ENCODE measurements at regions not wholly inside any gene's neighbourhood (a gene's known extent, or its start where the extent isn't known, plus 50 kb on each side); places are given as distances from the start of the nearest gene placed in this dataset.
A peak's percentile ranks its signal among the peaks of the same experiment; 100 is the strongest.
"Not testable (repeated sequence)": the region's sequence is repeated elsewhere in the genome, so short reads cannot be mapped to it uniquely, and the experiment has no call there.

DNA sequence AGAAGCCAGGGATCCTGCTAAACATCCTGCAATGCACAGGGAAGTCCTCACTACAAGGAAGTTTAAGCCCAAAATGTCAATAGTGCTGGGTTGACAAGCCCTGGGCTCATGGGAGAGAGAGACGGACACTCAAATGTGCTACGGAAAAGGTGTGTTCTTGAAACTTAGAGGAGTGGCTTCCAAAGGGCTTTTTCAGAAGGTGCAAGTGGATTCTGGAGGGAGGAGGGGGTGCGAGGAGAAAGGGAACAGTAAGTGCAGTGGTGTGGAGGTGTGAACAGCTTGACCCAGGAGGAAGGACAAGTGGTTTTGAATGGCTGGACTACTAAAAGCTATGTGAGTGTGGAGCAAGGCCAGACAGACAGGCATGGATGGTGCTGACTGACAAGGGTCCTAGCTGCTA, 50.4 kb upstream of the CECR2 start:
- intact Hi-C loops (cut with DNase I), result no loop called here
- no peak for DNase-seq

DNA sequence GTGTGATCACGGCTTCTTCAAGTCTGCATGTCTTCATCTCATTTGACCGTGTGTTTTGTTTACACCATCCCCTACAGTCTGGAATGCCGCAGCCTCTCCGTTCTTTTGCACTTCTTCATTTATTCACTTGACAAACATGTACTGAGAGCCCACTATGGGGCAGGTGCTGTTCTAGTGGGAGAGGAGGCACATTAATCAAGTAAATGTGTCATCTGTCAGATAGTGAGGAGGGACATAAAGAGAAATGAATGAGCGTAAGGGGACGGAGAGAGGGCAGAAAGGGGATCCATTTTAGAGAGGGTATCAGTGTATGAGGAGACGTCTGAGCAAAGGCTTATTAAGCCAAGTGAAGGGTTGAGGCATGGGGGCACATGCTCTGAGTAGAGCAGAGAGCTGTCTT, 54.0 kb upstream of the CECR2 start:
- no peak for DNase-seq
- intact Hi-C loops (cut with DNase I), result no loop called here

DNA sequence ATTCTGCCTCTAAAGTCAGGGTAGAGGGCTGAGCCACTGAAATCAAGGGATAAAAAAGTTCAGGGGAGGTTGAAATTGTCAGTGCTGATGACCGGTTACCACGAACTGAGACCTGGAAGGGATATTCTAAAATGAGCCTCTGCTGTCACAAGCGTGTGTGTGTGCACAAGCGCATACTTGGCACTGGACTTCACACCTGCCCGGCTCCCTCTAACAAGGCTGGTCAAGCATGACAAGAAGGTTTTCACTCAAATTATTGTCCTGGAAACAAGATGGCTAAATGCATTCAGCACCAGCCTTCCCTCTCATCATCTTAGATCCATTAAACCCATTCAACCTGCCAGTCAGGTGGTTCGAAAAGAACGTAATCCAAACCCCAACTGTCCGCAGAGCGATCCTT, 54.8 kb upstream of the CECR2 start:
- no peak for DNase-seq
- intact Hi-C loops (cut with DNase I), result no loop called here

DNA sequence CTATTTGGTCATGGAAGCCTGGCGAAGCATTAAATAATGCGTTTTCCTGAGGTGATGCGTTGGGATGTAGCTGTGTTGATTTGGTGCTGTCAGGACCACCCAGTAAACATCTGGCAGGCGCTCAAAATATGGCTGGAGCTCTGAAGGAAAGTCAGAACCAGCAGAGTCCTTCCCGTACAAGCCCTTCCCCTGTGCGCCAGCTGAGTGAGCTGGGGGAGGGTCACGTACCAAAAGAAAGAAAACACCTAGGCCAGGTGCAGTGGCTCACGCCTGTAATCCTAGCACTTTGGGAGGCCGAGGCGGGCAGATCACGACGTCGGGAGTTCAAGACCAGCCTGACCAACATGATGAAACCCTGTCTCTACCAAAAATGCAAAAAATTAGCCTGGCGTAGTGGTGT, 55.6 kb upstream of the CECR2 start:
- no peak for DNase-seq
- intact Hi-C loops (cut with DNase I), result no loop called here

DNA sequence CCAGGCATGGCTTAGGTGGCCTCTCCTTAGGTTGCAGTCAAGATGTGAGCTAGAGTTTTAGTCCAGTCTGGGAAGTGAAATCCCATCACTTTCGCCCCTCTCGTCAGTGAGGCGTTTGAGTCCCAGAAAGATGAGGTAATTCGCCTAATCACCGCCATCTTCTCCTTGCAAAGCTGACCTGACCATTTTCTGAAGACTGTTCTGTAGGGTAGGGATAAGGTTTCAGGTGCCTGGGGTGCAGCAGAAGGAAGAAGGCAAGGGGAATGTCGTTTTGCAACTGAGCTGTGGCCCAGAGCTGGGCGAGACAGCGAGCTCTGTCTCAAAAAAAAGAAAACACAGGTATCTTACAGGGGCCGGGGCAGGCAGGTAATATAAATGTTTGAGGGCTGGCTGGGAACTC, 61.7 kb upstream of the CECR2 start:
- no peak for DNase-seq
- intact Hi-C loops (cut with DNase I), result no loop called here

DNA sequence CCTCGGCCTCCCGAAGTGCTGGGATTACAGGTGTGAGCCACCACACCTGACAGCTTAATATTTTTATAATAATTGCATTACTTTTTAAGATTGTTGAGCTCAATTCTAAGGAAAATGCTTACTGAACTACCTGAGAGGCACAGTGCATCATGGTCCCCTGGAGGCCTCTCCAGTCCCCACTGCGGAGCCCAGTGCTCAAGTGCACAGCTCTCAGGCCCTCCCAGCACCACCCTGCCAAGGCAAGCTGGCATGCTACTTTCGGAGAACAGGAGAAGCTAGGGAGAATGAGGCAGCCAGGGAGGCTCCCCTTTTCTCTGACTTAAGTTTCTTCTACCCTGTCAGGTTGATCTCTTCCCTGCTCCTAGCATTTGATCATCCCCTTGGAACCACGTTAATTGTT, 64.2 kb upstream of the CECR2 start:
- DNase-seq, result peak in 2 of 10 donors; percentile 41 to 43
- intact Hi-C loops (cut with DNase I), result loop anchor here (2.0 kb wide), 1 partner anchor 20 kb away; no protein-coding TSS in a partner anchor

DNA sequence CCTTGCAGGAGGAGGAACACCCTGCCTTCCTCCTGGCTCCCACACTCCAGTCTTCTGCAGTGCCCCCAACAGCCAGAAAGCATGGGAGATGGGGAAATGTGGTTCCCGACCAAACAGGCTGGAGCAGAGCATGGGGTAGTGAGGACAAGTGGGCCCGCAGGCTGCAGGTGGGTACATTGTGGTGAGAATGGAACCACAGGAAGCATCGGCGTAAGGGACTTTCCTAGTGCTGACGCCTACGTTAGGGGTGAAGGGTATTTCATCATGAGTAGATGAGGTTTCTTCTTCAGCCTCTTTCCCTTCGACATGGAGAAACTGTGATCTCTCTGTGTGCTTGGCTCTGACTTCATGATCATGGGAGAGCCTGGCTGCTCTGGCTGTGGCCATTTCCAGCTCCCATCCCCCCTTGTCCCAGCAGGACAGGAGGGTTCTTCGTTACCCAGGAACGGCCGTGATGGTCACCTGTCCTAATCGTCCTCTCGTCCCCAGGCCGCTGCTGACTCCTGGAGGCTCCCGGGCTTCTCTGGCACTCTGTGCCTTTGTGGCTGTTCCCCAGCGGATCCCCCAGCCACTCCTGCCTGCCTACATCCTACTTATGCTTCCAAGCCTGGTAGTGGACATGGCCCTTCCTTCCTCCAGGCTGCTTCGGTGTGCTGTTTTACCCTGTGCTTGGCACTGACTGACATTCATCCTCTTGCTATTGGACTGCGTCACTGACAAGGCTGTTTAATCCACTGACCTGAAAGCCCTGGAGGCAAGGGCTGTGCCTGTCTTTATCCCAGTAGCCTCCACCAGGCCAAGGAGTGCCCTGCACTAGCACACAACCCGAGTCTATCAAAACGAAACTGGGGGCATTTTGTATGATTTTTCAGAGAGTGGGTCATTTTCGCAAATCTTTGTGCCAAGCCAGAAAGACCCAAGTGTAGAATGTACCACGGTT, 65.2 kb upstream of the CECR2 start:
- peak in 2 of 10 donors; percentile 57 to 75 for DNase-seq
- intact Hi-C loops (cut with DNase I), result loop anchor here (2.0 kb wide), 1 partner anchor 19 kb away; no protein-coding TSS in a partner anchor

DNA sequence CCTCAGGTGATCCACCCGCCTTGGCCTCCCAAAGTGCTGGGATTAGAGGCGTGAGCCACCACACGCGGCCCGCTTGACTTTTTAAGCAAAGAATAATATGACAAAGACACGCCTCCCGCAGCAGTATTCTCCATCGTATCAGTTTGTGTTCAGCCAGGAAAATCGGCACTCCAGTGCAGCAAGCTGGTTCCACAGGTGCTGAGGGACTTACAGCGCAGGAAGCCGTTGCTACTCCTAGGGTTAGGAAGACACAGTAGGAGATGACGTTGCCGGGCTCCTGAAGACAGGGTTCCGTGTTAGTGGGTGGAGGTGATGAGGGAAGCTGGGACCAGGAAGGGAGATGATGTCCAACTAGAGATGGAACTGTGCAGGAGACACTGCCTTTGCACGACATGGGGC, 65.8 kb upstream of the CECR2 start:
- DNase-seq, result peak in 2 of 10 donors; percentile 23 to 58
- intact Hi-C loops (cut with DNase I), result no loop called here

DNA sequence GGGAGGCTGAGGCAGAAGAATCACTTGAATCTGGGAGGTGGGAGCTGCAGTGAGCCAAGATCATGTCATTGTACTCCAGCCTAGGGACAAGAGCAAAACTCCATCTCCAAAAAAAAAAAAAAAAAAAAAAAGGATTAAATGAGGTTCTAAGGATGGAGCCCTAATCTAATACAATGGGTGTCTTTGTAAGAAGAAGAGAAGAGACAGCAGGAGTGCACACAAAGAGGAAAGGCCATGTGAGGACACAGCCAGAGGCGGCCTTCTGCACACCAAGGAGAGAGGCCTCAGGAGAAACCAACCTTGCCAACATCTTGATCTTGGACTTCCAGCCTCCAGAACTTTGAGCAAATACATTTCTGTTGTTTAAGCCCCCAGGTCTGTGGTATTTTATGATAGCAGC, 66.6 kb upstream of the CECR2 start:
- peak in 2 of 10 donors; percentile 24 to 29 for DNase-seq
- intact Hi-C loops (cut with DNase I), result no loop called here

DNA sequence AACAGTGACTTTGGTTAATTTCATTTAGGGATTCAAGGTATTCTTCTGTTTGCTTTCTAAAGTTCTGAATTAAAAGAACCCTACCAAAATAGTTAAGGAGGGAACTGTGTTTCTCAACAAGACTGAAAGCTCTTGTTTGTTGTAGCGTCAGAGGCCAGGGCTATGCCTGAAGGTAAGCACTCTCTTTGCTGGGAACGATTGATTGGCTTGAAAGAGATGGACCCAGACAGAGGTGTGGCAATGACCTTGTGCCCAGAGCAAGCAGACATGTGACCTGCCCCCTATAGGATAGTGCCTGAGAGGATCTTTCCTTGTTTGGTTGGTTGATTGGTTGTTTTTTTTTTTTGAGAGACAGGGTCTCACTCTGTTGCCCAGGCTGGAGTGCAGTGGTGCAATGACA, 68.3 kb upstream of the CECR2 start:
- peak in 1 of 10 donors; percentile 15 for DNase-seq
- intact Hi-C loops (cut with DNase I), result no loop called here

DNA sequence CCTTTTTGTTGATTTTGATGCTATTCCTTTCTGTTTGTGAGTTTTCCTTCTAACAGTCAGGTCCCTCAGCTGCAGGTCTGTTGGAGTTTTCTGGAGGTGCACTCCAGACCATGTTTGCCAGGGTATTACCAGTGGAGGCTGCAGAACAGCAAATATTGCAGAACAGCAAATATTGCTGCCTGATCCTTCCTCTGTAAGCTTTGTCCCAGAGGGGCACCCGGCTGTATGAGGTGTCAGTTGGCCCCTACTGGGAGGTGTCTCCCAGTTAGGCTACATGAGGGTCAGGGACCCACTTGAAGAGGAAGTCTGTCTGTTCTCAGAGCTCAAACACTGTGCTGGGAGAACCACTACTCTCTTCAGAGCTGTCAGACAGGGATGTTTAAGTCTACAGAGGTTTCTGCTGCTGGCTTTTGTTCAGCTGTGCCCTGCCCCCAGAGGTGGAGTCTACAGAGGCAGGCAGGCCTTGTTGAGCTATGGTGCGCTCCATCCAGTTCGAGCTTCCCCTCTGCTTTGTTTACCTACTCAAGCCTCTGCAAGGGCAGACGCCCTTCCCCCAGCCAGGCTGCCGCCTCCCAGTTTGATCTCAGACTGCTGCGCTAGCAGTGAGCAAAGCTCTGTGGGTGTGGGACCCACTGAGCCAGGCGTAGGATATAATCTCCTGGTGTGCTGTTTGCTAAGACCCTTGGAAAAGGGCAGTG, 70.3 kb upstream of the CECR2 start:
- DNase-seq, result peak in 2 of 10 donors; percentile 19 to 27
- intact Hi-C loops (cut with DNase I), result not testable (repeated sequence)

DNA sequence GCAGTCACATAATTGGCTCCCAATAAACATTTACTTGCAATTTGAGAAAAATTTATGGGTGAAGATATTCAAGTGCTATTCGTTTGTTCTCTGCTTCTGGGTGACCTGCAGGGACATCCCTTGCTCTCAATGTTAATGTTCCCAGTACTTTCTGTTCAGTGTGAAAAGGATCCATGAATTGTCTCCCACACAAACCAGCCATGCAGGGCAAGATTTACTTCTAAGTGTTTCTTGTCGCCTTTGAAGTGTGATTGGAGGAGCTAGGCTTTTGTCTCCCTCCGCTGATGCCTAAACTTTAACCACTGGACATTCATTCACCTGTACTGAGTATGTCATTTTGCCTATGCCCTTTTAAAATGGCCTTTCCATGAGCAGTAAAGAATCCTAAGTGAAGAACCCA, 66.4 kb upstream of the ADA2 start:
- intact Hi-C loops (cut with DNase I), result loop anchor here (2.0 kb wide), 1 partner anchor 19 kb away; no protein-coding TSS in a partner anchor
- no peak for DNase-seq

DNA sequence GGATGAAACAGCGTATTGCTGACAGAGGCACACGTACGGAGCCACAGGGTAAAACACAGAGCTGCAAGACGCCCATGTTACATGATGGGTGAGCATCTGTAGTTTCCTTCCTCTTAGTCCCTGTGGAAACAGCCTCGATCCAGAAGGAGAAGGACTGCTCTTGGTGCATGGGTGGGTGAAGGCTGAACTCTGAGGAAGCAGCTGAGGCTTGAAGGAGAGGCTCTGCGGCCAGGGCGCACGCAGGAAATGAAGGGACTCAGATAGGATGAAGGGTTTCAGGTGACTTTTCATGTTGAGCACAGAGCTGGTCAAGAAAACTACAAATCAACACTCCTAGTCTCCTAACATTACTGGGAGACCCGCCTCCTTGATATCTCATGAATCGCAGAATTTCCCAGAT, 65.7 kb upstream of the ADA2 start:
- peak in 3 of 10 donors; percentile 2 to 52 (median 18) for DNase-seq
- intact Hi-C loops (cut with DNase I), result loop anchor here (2.0 kb wide), 1 partner anchor 20 kb away; no protein-coding TSS in a partner anchor

DNA sequence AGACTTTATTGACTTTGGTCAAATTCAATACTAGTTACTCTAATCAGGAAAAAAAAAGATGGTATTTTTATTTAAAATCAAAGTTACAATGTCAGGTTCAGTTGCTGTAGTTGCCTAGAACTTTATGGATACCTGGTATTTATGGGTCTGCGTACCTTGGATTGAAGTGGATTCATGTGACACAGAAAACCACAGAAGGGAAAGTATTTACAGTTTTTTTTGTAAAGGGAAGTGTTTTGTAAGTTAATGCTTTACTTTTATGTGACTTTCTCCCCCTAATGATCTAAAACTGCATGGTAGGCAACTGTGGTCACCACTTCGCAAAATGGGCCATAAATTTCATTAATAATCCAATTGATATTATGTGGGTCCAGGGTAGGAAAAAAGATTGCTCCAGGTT, 65.2 kb upstream of the ADA2 start:
- intact Hi-C loops (cut with DNase I), result loop anchor here (2.0 kb wide), 1 partner anchor 20 kb away; no protein-coding TSS in a partner anchor
- DNase-seq, result no peak

DNA sequence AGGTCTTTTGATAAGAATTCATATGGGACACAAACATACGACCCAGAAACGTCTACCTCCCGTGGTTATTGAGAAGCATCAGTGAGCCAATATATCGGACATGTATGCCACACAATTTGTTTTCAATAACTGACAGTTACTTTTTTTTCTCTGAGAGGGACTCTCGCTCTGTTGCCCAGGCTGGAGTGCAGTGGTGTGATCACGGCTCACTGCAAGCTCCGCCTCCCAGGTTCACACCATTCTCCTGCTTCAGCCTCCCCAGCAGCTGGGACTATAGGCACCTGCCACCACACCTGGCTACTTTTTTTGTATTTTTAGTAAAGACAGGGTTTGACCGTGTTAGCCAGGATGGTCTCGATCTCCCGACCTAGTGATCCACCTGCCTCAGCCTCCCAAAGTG, 64.6 kb upstream of the ADA2 start:
- intact Hi-C loops (cut with DNase I), result loop anchor here (2.0 kb wide), 1 partner anchor 21 kb away; no protein-coding TSS in a partner anchor
- peak in 1 of 10 donors; percentile 35 for DNase-seq

DNA sequence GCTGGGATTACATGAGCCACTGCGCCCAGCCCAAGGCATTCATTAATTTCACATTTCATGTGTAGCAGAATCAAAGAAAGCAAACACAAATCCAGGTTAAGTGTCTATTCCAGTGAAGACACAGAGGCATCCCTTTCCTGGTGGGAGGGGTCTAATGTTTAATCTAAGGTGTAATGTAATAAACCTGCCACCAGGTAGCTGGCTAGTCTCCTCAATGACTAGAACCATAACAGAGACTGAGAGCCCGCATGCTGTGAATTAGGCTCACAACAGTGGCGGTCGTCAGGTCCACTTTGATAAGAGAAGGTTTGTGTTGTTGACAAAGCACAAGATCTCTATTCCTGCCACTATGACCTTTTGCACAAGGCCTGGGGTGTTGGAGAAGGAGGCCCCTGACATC, 64.2 kb upstream of the ADA2 start:
- DNase-seq, result peak in 1 of 10 donors; percentile 8
- intact Hi-C loops (cut with DNase I), result no loop called here

DNA sequence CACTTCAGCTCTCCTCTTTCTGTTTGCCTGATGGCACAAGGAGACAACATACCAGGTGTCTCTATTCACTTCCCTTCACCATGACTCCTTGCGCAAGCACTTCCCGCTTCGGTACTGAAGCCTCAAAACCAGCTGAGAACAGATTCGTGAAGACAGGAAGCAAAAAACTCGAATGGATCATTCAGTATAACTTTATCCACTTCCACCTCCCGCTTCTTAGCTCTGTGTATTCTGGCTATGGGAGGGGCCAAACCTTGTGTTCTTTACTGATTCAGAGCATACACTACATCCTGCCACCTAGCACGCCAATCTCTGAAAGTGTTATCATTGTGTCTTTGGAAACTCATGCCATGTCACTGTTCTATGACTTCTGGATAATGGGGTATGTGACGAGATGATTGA, 62.2 kb upstream of the ADA2 start:
- intact Hi-C loops (cut with DNase I), result no loop called here
- DNase-seq, result peak in 1 of 10 donors; percentile 4

DNA sequence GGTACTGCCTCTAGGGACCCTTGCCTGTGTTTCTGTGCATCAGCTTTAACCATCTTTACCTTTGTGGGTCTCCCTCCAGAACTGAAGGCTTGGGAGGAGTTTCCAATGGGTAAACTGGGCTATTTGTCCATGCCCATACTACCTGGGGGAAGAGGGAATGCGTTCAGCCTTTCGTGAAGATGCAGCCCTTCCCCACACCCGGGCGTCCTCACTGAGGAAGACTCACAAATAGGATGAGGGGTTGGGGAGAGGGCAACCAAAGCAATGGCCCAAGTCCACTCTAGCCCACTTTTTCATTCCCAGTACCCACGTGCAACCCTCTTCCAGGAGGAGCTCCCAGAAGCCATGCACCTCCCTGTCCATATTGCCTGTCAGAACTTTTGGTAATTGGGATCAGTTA, 61.8 kb upstream of the ADA2 start:
- intact Hi-C loops (cut with DNase I), result no loop called here

DNA sequence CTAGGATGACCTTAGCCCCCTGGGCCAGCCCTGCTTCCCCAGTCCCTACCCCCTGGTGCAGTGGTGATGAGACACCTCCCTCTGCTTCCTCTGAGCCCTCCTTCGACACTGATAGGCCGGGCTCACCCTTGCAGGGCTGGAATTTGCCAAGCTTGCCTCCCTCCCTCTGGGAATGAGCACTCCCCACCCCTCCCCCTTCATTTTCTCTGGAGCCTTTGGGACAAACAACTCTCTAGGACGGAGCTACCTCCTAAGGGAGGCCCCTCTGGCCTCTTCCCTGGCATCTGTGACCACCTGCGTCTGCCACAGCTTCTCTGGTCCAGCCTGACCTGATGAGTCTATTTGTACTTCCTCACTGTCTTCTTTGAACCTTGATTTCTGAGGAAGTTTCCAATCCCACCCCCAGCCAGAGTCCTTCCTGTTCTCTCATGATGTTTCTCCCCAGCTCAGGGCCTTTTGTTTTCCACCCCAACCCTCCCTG, 53.3 kb upstream of the ADA2 start:
- DNase-seq, result peak in 3 of 10 donors; percentile 16 to 64 (median 41)
- intact Hi-C loops (cut with DNase I), result no loop called here

More for the DNA sequence above, 61.8 kb upstream of the ADA2 start:
- DNase-seq, result peak in 2 of 10 donors; percentile 21 to 33

DNA sequence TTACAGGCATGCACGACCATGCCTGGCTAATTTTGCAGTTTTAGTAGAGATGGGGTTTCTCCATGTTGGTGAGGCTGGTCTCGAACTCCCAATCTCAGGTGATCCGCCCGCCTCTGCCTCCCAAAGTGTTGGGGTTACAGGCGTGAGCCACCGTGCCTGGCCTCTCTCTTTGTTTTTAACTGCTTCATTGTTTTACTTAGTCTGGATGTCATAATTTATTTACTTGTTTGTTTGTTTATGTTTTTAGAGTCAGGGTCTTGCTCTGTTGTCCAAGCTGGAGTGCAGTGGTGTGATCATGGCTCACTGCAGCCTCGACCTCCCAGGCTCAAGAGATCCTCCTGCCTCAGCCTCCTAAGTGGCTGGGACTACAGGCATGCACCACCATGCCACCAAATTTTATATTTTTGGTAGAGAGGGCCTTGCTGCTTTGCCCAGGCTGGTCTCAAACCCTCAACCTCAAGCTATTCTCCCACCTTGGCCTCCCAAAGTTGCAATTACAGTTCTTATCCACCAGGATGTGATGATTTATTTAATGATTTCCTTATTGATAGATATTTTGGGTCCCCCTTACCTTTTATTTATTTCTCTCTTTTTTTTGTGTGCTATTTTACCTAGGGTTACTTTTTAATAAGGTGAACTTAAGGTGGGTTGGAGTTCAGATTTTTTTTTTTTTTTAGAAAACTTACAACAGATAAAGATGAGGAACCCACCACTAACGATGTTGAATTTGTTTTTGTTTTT, 52.6 kb upstream of the ADA2 start:
- intact Hi-C loops (cut with DNase I), result no loop called here
- DNase-seq, result peak in 3 of 10 donors; percentile 5 to 27 (median 19)
